ENCODE measurements at regions not wholly inside any gene's neighbourhood (a gene's known extent, or its start where the extent isn't known, plus 50 kb on each side); places are given as distances from the start of the nearest gene placed in this dataset.

GRCh38 chr4:11264841-11265240, 163.9 kb downstream of the HS3ST1 start:
- peak; percentile 64 for DNase-seq

GRCh38 chr4:11264346-11264745, 164.3 kb downstream of the HS3ST1 start:
- no peak for DNase-seq

- DNase-seq: peak; percentile 1
These were observed 165.5 kb downstream of the HS3ST1 start for GRCh38 chr4:11263208-11263607.

GRCh38 chr4:11261066-11261850, 167.4 kb downstream of the HS3ST1 start:
- no peak for DNase-seq

GRCh38 chr4:11259837-11260236, 168.9 kb downstream of the HS3ST1 start:
- DNase-seq: no peak

GRCh38 chr4:11252149-11252548, 176.5 kb downstream of the HS3ST1 start:
- no peak for DNase-seq

- DNase-seq: no peak
These were observed 178.2 kb downstream of the HS3ST1 start for GRCh38 chr4:11250510-11250909.

- no peak for DNase-seq
These were observed 196.7 kb downstream of the HS3ST1 start for GRCh38 chr4:11232015-11232414.

GRCh38 chr4:11230866-11231265, 197.8 kb downstream of the HS3ST1 start:
- no peak for DNase-seq

GRCh38 chr4:11228530-11228929, 200.2 kb downstream of the HS3ST1 start:
- peak; percentile 45 for DNase-seq

- DNase-seq: no peak
These were observed 205.4 kb downstream of the HS3ST1 start for GRCh38 chr4:11223311-11223710.

GRCh38 chr4:11218692-11219091, 210.0 kb downstream of the HS3ST1 start:
- DNase-seq: no peak

- no peak for DNase-seq
These were observed 212.2 kb downstream of the HS3ST1 start for GRCh38 chr4:11216520-11216919.

- DNase-seq: no peak
These were observed 214.4 kb downstream of the HS3ST1 start for GRCh38 chr4:11214281-11214680.

GRCh38 chr4:11209826-11210225, 218.9 kb downstream of the HS3ST1 start:
- no peak for DNase-seq

- DNase-seq: no peak
These were observed 227.4 kb downstream of the HS3ST1 start for GRCh38 chr4:11201256-11201655.

GRCh38 chr4:11198516-11199305, 230.0 kb downstream of the HS3ST1 start:
- DNase-seq: peak; percentile 17

- DNase-seq: no peak
These were observed 230.9 kb downstream of the HS3ST1 start for GRCh38 chr4:11197631-11198341.

- peak; percentile 51 for DNase-seq
These were observed 231.7 kb downstream of the HS3ST1 start for GRCh38 chr4:11196927-11197522.

- peak; percentile 34 for DNase-seq
These were observed 234.3 kb downstream of the HS3ST1 start for GRCh38 chr4:11194431-11194830.

- no peak for DNase-seq
These were observed 238.9 kb downstream of the HS3ST1 start for GRCh38 chr4:11189756-11190155.

GRCh38 chr4:11183356-11183740, 245.3 kb downstream of the HS3ST1 start:
- DNase-seq: peak; percentile 20

Measured in fibroblast of skin of scalp (primary cell).